Stimulated activated CD4-positive, alpha-beta T cell treated with anti-CD3 and anti-CD28 coated beads, Interleukin-12 subunit alpha, Interleukin-12 subunit beta, amount 100 ng/mL, for 24 hours (primary cell): ENCODE measurements at regions not wholly inside any gene's neighbourhood (a gene's known extent, or its start where the extent isn't known, plus 50 kb on each side); places are given as distances from the start of the nearest gene placed in this dataset.

Experiments
- DNase-seq, 2 experiments: peaks; one replicate each; pipeline ENCODE4 v3.0.0-alpha.2; 2020; ENCODE audit warnings: low read depth in 2 of 2

DNA sequence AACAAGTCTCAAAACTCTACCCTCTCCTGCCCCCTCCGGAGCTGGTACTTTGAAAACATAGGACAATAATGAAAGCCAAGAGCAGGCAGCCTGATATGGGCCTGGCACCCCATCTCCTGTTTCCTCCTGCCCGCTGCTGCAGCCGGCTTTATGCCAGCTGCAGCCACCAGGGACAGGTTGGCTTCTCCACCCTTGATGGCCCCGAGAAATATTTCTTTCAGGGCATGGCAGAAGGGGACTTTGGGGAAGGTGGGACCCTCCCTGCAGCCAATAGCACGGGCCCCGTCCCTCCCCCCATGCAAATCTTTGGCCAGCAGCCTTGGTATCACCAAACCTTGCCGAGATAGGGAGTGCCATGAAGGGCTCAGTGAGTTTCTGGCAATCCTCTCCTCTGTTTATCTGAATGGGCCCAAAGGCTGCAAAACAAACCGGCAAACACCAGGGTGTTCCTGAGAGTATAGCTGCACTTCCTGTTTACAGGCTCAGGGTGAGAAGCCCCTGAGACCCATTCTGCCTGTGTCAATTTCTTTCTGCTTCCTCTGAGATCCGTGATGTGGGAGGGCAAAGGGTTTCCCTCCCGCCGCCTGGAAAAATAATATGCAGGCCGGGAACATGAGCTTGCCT, 73.4 kb upstream of the BOD1 start:
- DNase-seq = no peak

DNA sequence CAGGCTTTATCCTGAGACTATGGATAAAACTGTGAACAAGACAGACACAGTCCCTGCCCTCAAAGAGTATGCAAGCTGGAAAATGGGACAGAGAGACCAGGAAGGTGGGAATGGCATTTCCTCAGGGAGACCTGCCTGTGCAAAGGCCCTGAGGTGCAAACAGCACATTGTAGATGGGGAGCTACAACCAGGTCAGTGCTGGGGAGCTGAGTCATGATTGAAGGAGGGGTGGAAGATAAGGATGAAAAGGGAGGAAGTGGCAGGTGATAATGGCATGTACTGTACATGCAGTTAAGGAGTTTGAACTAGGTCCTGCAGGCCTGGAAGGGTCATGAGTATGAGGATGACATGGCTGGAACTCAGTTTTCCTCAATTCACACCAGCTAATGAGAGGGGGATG, 75.5 kb upstream of the BOD1 start:
- no peak for DNase-seq

DNA sequence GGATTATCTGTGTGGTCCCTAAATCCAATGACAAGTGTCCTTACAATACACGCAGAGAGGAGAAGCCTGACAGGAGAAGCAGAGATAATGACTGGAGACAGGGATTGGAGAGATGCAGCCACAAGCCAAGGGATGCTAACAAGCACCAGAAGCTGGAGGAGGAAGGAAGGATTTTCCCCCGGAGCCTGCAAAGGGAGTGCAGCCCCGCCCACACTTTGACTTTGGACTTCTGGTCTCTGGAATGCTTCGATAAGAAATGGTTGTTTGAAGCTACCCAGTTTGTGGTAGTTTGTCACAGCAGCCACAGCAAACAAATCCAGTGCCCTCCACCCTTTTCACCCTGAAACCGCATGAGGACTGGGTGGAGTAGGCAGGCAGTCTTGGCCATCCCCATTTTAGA, 77.2 kb upstream of the BOD1 start:
- DNase-seq = no peak

DNA sequence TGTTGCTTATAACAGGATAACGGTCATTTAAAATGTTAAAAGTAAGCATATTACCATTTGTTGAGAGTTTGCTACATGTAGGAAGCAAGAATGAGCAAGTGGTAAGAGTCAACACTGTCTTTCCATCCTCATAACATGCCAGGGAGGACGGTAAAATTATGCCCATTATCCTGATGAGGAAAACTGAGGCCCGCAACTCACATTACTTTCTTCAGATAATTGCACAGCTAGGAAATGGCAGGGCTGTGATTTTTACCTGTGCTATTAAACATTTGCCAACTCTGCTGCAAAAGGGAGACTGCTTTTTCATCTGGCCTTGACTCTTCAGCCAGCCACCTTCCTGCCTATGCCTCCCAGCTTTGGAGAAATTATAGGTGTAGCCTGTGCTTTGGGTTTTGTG, 79.8 kb upstream of the BOD1 start:
- no peak for DNase-seq

DNA sequence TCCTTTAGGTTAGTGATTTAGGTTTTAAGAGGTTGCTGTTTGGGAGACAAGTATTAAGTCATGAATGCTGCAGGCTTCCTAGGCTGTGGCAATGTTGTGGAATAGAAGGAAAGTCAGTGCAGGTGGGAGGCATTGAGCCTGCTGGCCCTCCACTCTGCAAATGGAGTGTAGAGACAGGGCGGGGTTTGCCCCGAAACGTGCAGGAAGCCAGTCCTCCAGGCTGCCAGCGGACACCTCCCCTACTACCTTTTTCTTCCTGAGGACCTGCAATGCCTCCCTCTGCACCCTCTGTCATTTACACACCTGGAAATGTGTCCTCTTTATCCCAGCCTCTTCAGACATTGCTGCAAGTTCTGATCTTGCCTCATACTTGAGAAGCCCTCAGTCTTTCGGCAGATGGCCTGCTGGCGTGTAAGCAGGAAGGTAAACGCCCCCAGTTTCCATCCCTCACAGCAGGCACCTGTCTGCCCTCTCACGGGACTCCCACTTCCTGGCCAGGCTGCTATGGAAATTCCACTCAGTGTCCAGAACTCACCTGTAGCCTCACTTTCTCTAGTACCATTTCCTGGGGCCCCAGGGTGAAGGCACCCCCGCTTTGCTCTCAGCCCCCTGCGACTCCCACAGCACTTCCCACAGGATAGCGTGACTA, 81.6 kb upstream of the BOD1 start:
- DNase-seq = no peak

DNA sequence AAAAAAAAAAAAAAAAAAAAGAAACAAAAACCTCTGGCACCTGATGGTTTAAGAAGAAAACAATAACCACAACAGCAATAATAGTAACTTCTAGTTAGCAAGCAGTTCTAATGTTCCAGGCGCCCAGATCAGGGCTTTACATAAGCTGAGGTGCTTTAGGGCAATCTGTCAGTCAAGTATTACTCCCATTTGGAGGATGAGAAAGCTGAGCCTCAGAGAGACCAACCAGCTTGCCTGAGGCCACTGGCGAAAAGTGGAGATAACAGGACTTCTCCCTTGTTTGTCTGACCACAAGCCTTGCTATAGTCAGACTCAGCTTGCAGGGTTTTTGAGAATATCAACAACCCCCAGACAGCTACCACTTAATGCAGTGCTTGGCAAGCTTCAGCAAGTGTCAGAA, 83.5 kb upstream of the BOD1 start:
- no peak for DNase-seq

DNA sequence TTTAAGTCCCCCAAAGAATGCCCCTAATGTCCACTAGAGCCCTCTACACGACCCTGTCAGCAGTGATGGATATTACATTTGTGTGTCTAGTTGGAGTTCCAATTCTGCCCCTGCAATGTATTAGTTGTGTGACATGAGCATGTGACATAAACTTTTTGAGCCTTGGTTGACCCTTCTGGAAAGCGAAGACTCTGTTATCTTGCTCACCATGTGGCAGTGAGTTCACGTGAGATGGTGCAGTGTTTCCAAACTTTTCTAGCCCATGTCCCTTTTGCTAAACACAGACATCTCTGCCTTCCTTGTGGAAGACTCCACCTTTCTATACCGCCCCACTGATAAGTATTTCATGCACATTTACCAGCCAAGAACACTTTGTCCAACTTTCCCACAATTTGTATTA, 87.0 kb upstream of the BOD1 start:
- DNase-seq = no peak

DNA sequence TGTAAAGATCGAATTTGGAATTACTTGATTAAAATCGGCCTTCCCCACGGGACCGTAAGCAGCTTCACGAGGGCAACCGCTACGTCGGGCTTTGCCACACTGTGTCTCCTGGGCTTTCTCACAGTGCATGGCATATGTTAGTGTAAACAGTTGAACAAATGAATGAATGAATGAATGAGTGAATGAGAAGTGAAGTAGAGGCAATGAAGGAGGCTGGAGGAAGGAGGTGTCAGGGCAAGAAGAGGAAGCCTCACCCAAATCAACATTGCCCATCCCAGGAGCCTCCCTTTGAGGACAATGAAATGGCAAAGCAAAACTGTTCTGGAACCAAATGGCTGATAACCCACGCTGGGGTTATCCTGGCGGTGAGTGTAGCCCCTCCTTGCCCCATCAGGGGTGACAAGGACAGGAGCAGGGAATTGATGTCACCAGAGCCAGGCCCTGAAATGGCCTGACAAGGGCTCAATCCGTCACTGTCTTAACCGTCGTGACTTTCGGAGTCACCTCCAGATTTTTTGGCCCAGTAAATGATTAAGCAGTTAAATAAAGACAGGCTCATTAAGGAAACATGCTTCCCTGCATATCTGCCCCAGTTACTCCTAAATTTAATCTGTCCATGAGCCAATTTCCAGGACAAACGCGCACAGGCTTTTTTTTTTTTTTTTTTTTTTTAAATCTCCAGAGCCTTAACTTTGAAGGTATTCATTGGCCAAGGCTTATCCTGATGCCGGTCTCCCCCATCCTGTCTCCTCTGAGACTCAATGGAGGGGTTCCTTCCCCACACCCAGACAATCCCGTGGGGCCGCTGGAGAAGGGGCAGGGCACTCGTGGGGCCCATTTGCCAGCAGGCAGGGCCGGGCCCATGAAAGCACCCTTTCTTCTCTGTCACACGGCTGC, 88.4 kb upstream of the BOD1 start:
- no peak for DNase-seq

DNA sequence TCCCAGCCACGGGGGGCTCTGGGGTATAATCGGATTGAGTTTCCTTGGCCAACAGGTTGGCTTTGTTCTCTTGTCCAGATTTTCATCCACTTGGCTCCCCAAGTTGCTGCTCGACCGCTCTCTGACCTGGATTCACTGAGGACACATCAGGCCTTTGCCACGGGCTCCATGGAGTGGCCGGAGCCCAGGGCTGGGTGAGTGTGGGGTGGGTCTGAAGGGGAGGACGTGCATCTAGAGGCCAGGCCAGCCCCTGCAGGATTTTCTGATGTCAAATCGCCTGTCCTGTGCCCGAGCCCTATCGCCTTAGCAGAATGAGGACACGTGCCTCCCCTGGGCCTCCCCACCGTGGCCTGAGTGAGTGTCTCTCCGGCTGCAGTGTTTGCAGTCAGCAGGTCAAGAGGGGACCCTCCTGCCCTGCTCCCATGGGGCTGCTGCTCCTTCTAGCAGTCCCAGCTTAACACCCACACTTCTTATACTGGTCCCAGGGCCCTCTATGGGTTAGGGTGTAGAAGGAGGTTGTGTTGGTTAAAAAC, 89.1 kb upstream of the BOD1 start:
- no peak for DNase-seq

DNA sequence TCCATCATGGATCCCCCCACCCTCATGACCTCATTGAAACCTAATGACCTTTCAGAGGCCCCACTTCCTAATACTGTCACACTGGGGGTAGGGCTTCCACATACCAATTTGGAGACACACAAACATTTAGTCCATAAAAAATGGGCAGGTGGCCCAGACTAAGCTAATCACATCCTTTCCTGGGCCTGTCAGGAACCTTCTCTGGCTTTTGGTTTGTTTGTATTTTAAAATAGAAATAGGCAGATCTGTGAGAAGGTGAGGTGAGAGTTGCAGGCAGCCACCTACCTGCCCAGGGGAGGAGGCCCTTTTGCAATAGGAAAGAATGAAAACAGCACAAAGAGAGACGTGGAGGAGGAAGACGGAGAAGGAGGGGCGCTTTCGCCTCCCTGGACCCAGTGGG, 90.2 kb upstream of the BOD1 start:
- no peak for DNase-seq

DNA sequence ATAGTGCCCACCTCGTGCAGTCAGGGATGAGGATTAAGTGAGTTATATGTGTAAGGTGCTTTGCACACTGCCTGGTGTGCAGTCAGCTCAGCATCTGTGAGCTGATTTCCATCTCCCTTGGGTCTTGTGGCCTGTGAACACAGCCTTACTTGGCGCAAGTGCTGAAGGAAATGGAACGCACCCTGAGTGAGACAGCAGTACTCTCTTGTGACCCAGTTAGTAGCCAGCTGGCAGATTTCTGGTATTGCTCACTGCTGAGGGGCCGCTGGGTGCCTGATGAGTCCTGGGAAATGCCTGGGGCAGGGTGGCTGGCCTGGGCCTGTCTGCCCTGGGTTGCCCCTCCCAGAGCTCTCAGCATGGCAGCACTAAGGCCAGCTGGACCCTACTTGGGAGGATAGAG, 90.9 kb upstream of the BOD1 start:
- no peak for DNase-seq

DNA sequence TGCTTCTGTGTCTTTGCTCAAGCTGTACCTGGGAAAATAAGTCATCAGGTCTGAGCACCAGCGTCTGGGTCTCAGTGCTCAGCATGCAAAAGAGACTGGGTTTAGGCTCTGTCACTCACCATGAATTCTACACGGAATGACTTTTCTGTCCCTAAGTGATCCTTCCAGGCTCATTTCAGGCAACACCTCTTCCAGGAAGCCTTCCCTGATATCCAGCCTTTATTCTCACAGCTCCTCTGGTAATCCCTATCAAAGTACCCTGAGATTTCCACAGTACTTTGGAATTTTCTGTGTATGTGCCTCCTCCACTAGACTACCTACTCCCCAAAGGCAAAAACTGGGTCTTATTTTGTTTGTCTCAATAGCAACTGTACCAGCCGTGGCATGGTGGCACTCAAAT, 92.7 kb upstream of the BOD1 start:
- DNase-seq = no peak

DNA sequence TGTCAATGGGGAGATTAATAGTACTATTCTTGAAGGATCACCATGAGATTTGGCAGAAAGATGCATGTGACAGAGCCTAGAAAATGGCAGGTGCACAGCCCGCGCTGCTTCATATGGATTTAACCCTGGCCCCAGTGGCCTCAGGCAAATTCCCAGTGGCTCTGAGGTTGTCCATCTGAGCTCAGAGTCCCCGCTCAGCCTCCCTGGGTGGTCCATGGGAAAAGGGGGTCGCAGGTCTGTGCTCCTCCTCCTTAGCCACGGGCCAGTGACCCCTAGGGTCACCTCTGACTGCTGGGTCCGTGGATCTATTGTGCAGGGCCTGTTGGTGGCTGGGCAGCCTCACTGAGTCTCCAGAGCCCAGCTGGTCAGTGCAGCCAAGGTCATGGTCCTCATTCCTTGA, 93.3 kb upstream of the BOD1 start:
- DNase-seq = no peak

DNA sequence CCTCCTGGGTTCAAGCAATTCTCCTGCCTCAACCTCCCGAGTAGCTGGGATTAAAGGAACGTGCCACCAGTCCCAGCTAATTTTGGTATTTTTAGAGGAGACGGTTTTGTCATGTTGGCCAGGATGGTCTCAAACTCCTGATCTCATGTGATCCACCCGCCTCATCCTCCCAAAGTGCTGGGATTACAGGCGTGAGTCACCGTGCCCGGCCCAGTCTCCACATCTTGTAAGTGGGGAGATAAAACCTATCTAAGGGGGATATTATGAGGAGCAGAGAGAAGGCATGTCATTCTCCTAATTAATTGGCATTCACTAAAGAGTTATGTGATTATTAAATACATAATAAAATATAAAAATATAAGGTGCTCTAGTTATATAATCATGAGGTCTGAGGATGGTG, 94.1 kb upstream of the BOD1 start:
- DNase-seq = no peak

DNA sequence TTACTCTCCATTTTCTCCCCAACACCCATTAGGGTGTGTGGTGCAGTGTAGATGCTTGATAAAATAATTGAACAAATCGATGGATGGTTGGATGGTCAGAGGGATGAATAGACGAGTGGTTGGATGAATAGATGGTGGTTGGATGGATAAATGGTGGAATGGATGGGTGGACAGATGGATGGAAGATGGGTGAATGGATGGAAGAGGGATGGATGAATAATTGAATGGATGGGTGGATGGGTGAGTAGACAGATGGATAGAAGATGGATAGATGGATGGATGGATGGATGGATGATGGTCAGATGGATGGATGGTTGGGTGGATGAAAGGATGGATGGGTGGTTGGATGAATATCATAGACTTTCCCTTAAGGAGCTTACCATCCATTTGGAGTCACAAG, 95.0 kb upstream of the BOD1 start:
- no peak for DNase-seq

DNA sequence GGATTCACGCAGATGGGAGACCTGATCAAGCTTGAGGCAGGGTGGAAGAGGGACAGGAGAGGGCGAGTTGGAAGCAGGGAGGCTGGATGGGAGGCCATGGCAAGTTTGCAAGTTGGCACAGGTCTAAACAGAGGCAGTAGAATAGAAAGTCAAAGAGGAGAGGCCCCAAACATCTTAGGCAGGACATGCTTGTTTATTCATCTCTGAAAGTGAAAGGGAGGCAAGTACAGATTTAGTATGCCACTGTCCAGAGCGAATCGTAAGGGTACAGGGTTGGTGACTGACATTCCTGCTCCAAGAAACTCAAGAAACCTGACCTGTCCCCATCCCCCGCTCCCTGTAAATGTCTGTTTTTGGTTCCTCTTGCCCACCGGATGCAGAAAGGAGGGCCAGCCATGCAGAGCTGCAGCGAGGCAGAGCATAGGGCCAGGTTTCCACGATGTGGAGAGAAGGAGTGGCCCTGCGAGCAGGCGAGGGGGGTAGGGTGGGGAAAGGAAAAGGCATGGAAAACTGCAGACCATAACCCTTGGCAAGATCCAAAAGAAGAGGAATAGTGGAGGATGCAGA, 96.2 kb upstream of the BOD1 start:
- DNase-seq = no peak

DNA sequence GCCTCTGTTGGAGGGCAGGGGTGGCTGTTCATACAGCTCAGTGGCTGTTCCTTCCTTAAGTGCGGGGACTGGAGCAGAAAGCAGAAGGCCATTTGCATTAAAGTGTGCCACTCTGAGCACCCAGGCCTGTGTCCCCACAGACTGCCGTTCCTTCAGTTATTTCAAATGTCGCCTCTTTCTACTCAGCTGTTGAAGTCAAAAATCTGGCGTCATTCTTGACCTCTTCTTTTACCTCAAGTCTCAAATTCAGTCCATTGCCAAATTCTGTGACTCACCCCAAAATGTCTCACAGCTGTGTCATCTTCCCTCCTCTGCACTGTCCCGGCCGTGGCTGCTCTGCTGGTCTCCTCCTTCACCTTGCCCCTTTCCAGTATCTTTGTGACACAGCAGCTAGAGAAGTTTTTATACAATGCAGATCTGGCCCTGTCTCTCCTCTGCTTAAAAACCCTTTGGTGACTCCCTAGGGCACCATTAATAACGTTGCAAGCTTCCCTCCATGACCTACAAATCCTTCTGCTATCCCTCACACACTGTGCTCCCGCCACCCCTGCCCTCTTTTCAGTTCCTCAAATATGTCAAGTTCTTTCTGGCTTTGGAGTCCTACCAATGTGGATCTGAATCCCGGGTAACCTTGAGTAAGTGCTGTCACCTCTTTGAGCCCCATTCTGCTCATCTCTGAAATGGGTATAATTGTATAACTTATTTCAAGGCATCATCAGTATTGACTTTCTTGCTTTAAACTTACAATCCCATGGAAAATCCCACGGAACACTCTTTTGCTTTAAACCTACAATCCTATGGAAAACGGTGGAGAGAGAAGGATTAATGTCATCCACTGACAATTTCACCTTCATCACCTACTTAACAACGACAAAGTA, 98.3 kb upstream of the BOD1 start:
- no peak for DNase-seq

DNA sequence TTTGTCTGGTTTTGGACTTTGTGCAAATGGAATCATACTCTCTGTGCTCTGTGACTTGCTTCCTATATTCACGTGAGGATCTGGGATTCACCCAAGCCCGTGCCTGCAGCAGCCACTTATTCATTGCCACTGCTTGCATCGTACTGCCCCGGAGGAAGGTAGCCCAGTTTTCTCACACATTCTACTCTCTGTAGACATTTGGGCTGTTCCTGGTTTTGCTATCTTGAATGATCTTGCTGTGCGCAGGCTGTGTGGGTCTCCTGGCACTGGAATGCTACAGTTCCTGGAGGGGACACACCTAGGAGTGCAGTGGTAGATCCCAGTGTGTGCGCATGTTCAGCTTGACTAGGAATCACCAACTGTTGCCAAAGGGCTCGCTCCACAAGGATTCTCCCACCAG, 99.2 kb upstream of the BOD1 start:
- no peak for DNase-seq

DNA sequence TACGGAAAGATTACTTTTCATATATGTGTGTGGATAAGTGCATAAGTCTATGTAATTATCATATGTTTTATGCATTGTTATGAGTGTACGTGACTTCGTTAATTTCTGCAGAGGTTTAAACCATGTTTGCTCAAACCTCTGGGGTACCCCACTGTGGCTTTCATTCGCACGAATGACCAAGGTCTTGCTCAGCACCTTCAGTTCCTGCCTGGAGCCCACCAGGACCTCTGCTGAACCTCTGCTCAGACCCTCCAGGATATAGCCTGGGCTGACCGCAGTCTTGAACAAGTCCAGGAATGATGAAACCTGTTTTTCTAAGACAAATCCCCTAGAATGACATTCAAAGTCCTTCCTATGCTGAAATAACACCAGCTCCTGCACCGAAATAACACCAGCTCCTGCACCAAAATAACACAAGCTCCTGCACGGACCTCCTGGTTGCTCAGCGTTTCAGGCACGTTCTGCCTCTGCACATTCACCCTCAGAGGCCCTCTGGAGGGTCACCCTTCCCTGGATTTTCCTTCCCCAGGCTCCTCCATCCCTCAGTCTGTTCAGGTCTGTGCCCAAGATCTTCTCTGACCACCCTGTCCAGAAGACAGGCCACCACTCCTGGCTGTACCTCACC, 99.7 kb upstream of the BOD1 start:
- no peak for DNase-seq

DNA sequence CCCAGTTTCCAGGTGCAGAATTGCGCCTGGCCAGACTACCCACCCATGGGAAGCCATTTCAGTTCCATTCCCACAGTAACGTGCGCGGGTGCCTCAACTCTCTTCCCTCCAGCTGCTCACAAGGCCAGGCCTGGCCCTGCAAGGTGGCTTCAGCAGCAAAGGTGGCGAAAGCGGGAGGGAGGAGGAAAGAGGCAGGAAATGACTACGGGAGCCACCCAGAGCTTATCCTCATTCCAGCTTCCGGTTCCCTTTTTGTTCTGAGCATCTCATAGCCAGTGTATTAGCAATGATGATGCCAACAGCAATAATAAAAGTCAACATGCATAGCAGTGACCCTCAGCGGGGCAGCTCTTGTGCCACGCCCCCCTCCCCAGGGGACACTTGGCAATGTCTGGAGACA, 101.5 kb upstream of the BOD1 start:
- DNase-seq = no peak

DNA sequence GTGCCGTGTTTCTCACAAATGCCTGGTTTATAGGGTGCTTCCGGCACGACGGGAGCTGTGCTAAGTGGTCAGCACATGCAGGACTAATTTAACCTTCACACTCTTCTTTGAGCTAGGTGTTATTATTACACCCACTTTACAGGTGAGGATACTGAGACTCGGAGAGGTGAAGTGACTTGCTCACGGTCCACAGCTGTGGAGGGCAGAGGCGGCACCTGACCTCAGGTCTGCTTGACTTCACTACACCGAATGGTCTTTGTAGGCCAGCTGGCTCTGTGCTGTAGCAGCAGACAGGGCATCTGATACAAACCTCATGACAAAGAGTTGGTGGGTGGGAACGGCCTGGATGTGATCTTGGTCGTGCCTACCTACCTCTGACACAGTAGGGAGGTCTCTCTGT, 102.0 kb upstream of the BOD1 start:
- DNase-seq = no peak
